HepG2 (cell line): ENCODE measurements at regions not wholly inside any gene's neighbourhood (a gene's known extent, or its start where the extent isn't known, plus 50 kb on each side); places are given as distances from the start of the nearest gene placed in this dataset.

ENCODE experiments used
- ATAC-seq: fragments of 200-7000 bp; cut with Tn5 transposase; 3 replicates; pipeline ENCODE4 v1.9.1; 2020; ENCODE audit warnings: mild to moderate bottlenecking, moderate library complexity
- BruUV-seq: library from RNA; stranded (reverse); fragments of 400-500 nt; replicated peaks from 2 replicates; lab custom pipeline; 2021; lab: Mats Ljungman, UMichigan
- CTCF ChIA-PET: fragments of 300-600 bp; formaldehyde crosslinking; extraction: SDS; loops from one replicate; lab custom pipeline; 2021; ENCODE audit warnings: low total read pairs, inconsistent platforms, low intra/inter-chr PET ratio; lab: Yijun Ruan, JAX
- POLR2A ChIA-PET: fragments of 350-600 bp; sonication (Branson Sonifier 250); formaldehyde crosslinking; loops from one replicate; lab custom pipeline; 2020; ENCODE audit warnings: antibody characterized with exemption, inconsistent platforms; lab: Yijun Ruan, JAX
- DNase-seq: peaks from one replicate; pipeline ENCODE4 v3.0.0-alpha.2; 2015; ENCODE audit warnings: low spot score
- FAIRE-seq: peaks from 3 replicates; lab custom pipeline; 2011; peaks lifted over from hg19 to GRCh38; lab: Jason Lieb, UNC
- H2AFZ ChIP-seq: one replicate; pipeline ENCODE4 v1.6.1; 2011; ENCODE audit warnings: low read length, inconsistent platforms
- H3K27ac ChIP-seq: fragments of 300-600 bp; 3 replicates; pipeline ENCODE4 v1.8.0; 2011; ENCODE audit warnings: mixed run types, mild to moderate bottlenecking, mixed read lengths, low read length, inconsistent platforms; ENCODE audit not compliant: insufficient read depth; ENCODE audit errors: extremely low read length
- H3K27me3 ChIP-seq, 2 experiments: fragments of 200-600 bp in 1 of 2; 2 replicates in 1 of 2; 3 replicates in 1 of 2; pipeline versions ENCODE4 v1.6.0 to v1.8.0; 2011; ENCODE audit warnings: low read length in 2 of 2, mild to moderate bottlenecking in 2 of 2, moderate library complexity in 2 of 2, inconsistent platforms in 1 of 2; ENCODE audit not compliant: insufficient read depth in 2 of 2, control insufficient read depth in 1 of 2
- H3K36me3 ChIP-seq, 2 experiments: fragments of 200-600 bp in 1 of 2; replicated peaks in 1 of 2; 2 replicates in 1 of 2; 3 replicates in 1 of 2; pipeline versions ENCODE4 v1.5.1 to v1.8.0; 2011; ENCODE audit warnings: low read length in 2 of 2, inconsistent platforms in 1 of 2; ENCODE audit not compliant: insufficient read depth in 2 of 2, control insufficient read depth in 1 of 2
- H3K4me1 ChIP-seq: 2 replicates; pipeline ENCODE4 v1.5.1; 2012; ENCODE audit warnings: low read length, inconsistent platforms; ENCODE audit not compliant: insufficient read depth
- H3K4me2 ChIP-seq: 2 replicates; pipeline ENCODE4 v1.6.0; 2011; ENCODE audit warnings: low read depth, low read length, inconsistent platforms
- H3K4me3 ChIP-seq, 3 experiments: fragments of 200-600 bp in 1 of 3; sonication (generic), shearing (Covaris generic) in 1 of 3; replicated peaks in 1 of 3; 2 replicates each; pipeline ENCODE4 v1.5.1; 2011 to 2016; ENCODE audit warnings: low read length in 3 of 3, inconsistent platforms in 2 of 3, low read depth in 2 of 3, mild to moderate bottlenecking in 2 of 3, control low read depth in 1 of 3, mixed read lengths in 1 of 3; ENCODE audit not compliant: insufficient read depth in 1 of 3
- H3K79me2 ChIP-seq: one replicate; pipeline ENCODE4 v1.6.1; 2011; ENCODE audit warnings: low read length, inconsistent platforms; ENCODE audit not compliant: insufficient read depth
- H3K9ac ChIP-seq: 2 replicates; pipeline ENCODE4 v1.6.0; 2011; ENCODE audit warnings: mild to moderate bottlenecking, low read depth, low read length, inconsistent platforms; ENCODE audit not compliant: insufficient read depth
- H3K9me3 ChIP-seq: 2 replicates; pipeline ENCODE4 v1.5.1; 2012; ENCODE audit warnings: mild to moderate bottlenecking, low read length
- H4K20me1 ChIP-seq: 2 replicates; pipeline ENCODE4 v1.6.0; 2011; ENCODE audit warnings: inconsistent platforms, mild to moderate bottlenecking, low read length, moderate library complexity; ENCODE audit not compliant: insufficient read depth
- ARID5B ChIP-seq: IDR thresholded peaks from 2 replicates; pipeline ENCODE4 v1.4.0; 2020; ENCODE audit warnings: mild to moderate bottlenecking, missing genetic modification reagents
- NCOA2 ChIP-seq: sonication (generic); formaldehyde crosslinking; IDR thresholded peaks from 2 replicates; pipeline ENCODE4 v1.8.0; 2022; ENCODE audit warnings: inconsistent platforms
- PAX8 ChIP-seq: sonication (generic); formaldehyde crosslinking; IDR thresholded peaks from 2 replicates; pipeline ENCODE4 v1.8.0; 2022; ENCODE audit warnings: mild to moderate bottlenecking, missing genetic modification reagents, borderline replicate concordance
- PRDM4 ChIP-seq: sonication (generic); formaldehyde crosslinking; IDR thresholded peaks from 2 replicates; pipeline ENCODE4 v1.9.0; 2021; ENCODE audit warnings: missing genetic modification reagents, borderline replicate concordance
- RFXANK ChIP-seq: IDR thresholded peaks from 2 replicates; pipeline ENCODE4 v1.6.1; 2016
- ZNF207 ChIP-seq: fragments of 450-650 bp; IDR thresholded peaks from 2 replicates; pipeline ENCODE4 v1.6.1; 2016; ENCODE audit warnings: antibody characterized with exemption, borderline replicate concordance
- ZNF574 ChIP-seq: sonication (generic); formaldehyde crosslinking; IDR thresholded peaks from 2 replicates; pipeline ENCODE4 v1.4.0; 2020; ENCODE audit warnings: missing genetic modification reagents
- WGBS: methylation state at CpG from one replicate; pipeline ENCODE4 v1.1.6; 2017; ENCODE audit warnings: low lambda C conversion rate; 5-methylcytosine and 5-hydroxymethylcytosine counted together
- in situ Hi-C: cut with HindIII; loops from 2 replicates; pipeline ENCODE4 v1.10.0; 2017; ENCODE audit warnings: low pct_unique_long_range_greater_than_20kb; ENCODE audit not compliant: extremely low pct_ligation_motif_present
- intact Hi-C: fragments of 100-400 bp; cut with micrococcal nuclease; formaldehyde crosslinking; loops from one replicate; pipeline ENCODE4 v1.10.0; 2022; ENCODE audit not compliant: unreplicated experiment

DNA sequence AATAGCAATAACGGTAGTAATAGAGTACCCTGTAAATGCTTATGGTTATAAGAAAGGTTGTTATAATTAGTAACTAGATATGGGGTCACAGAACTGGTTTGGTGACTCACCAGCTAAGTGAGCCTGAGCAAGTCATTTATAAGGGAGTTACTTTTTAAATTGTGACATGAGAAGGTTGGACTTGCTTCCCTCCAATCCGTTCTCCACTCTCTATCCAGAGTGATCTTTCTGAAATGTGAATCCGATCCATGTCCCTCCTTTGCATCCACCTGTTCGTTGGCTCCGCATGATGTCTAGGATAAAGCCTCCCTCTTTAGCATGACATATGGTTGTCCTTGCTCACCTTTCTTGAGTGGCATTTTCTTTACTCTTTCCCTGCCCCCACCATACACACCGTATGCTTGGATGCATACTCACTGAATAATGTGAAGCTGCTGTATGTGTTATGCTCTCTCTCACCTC lies 83.1 kb downstream of the CDC42EP3 start:
- Histone ChIP-seq H3K4me2 (no peak overlapping the region), H3K79me2 (no peaks in the 10 kb centered on the region), H3K4me3 (no peak overlapping the region), H3K27me3 (no peaks in the 10 kb centered on the region; a peak in 3 of 5 replicates), H3K36me3 (no peaks in the 10 kb centered on the region), H3K4me1 (no peaks in the 10 kb centered on the region), H3K27ac (no peak overlapping the region), H3K9me3 (no peaks in the 10 kb centered on the region), H2AFZ (no peak overlapping the region), H4K20me1 (no peaks in the 10 kb centered on the region), H3K9ac (no peak overlapping the region)
- ATAC-seq = no peak
- WGBS = 26% methylated on average over 6 of the region's 6 CpGs
- intact Hi-C loops (no loop called here), in situ Hi-C loops (no loop called here)
- POLR2A ChIA-PET = no interaction called here
- TF ChIP-seq ZNF574 = no peak
- no peak for TF ChIP-seq ARID5B (CRISPR knock-in tag)
- no peak for TF ChIP-seq ZNF207
- no peak for TF ChIP-seq PAX8 (CRISPR knock-in tag)
- TF ChIP-seq NCOA2 = no peak
- no peak for TF ChIP-seq PRDM4 (CRISPR knock-in tag)
- TF ChIP-seq RFXANK (CRISPR knock-in tag) = no peak
- no peak for FAIRE-seq
- DNase-seq = no peak
- CTCF ChIA-PET = no interaction called here
- BruUV-seq = no TSS peak
